Smooth muscle cell (in vitro differentiated cells): ENCODE measurements at regions not wholly inside any gene's neighbourhood (a gene's known extent, or its start where the extent isn't known, plus 50 kb on each side); places are given as distances from the start of the nearest gene placed in this dataset.

Source experiments
- DNase-seq: peaks from one replicate; lab custom pipeline; 2025; ENCODE audit not compliant: unreplicated experiment; lab: John Stamatoyannopoulos, UW
- H2AFZ ChIP-seq: fragments of 200-600 bp; sonication (generic); 2 replicates; pipeline ENCODE4 v1.6.0; 2016; ENCODE audit warnings: antibody characterized with exemption, low read depth, mild to moderate bottlenecking
- H3F3A ChIP-seq: fragments of 200-600 bp; sonication (generic); 2 replicates; pipeline ENCODE4 v1.6.0; 2017; ENCODE audit warnings: antibody characterized with exemption, low read depth
- H3K27ac ChIP-seq: fragments of 200-600 bp; sonication (generic); 2 replicates; pipeline ENCODE4 v1.5.1; 2016; ENCODE audit warnings: low read depth, mild to moderate bottlenecking
- H3K27me3 ChIP-seq: fragments of 200-600 bp; sonication (generic); 2 replicates; pipeline ENCODE4 v1.6.1; 2016; ENCODE audit warnings: low read depth, mild to moderate bottlenecking
- H3K36me3 ChIP-seq: fragments of 200-600 bp; sonication (generic); 2 replicates; pipeline ENCODE4 v1.5.1; 2016; ENCODE audit warnings: low read depth
- H3K4me1 ChIP-seq: fragments of 200-600 bp; sonication (generic); 2 replicates; pipeline ENCODE4 v1.5.1; 2016; ENCODE audit warnings: low read depth
- H3K4me2 ChIP-seq: fragments of 200-600 bp; sonication (generic); 2 replicates; pipeline ENCODE4 v1.6.0; 2016; ENCODE audit warnings: mild to moderate bottlenecking
- H3K4me3 ChIP-seq: fragments of 200-600 bp; sonication (generic); 2 replicates; pipeline ENCODE4 v1.5.1; 2016; ENCODE audit warnings: mild to moderate bottlenecking
- H3K79me2 ChIP-seq: fragments of 200-600 bp; sonication (generic); 2 replicates; pipeline ENCODE4 v1.6.0; 2016; ENCODE audit warnings: low read depth, mild to moderate bottlenecking
- H3K9ac ChIP-seq: fragments of 200-600 bp; sonication (generic); 2 replicates; pipeline ENCODE4 v1.6.0; 2016; ENCODE audit warnings: low read depth
- H3K9me3 ChIP-seq: fragments of 200-600 bp; sonication (generic); replicated peaks from 2 replicates; pipeline ENCODE4 v1.5.1; 2016; ENCODE audit warnings: low read depth
- H4K20me1 ChIP-seq: fragments of 200-600 bp; sonication (generic); 2 replicates; pipeline ENCODE4 v1.6.0; 2016; ENCODE audit warnings: low read depth
- CTCF ChIP-seq: fragments of 200-600 bp; sonication (generic); IDR thresholded peaks from 2 replicates; pipeline ENCODE4 v1.5.1; 2017; ENCODE audit warnings: borderline replicate concordance, mild to moderate bottlenecking, antibody characterized with exemption; ENCODE audit not compliant: insufficient read depth, poor library complexity, severe bottlenecking
- WGBS: methylation state at CpG from one replicate; pipeline ENCODE4 v1.1.7; 2016; ENCODE audit warnings: low lambda C conversion rate; 5-methylcytosine and 5-hydroxymethylcytosine counted together

GRCh38 chr12:70028918-70029317 lies 203.9 kb downstream of the MYRFL start:
- H3K4me2 ChIP-seq: no peak overlapping the region
- no peaks in the 10 kb centered on the region for H3K36me3 ChIP-seq
- H3K4me1 ChIP-seq: no peaks in the 10 kb centered on the region
- no peaks in the 10 kb centered on the region for H3F3A ChIP-seq
- H2AFZ ChIP-seq: no peak overlapping the region
- H4K20me1 ChIP-seq: no peaks in the 10 kb centered on the region
- TF ChIP-seq CTCF: no peak
- H3K27me3 ChIP-seq: no peaks in the 10 kb centered on the region
- H3K79me2 ChIP-seq: no peaks in the 10 kb centered on the region
- no peak overlapping the region for H3K9ac ChIP-seq
- no peaks in the 10 kb centered on the region for H3K9me3 ChIP-seq
- DNase-seq: no peak
- WGBS: 85% methylated on average over 3 of the region's 3 CpGs
- H3K27ac ChIP-seq: no peak overlapping the region
- no peak overlapping the region for H3K4me3 ChIP-seq

- H3K4me1 ChIP-seq: no peaks in the 10 kb centered on the region
- H4K20me1 ChIP-seq: no peaks in the 10 kb centered on the region
- no peak overlapping the region for H3K9ac ChIP-seq
- DNase-seq: no peak
- no peaks in the 10 kb centered on the region for H3K9me3 ChIP-seq
- H3K79me2 ChIP-seq: no peaks in the 10 kb centered on the region
- no peak overlapping the region for H3K4me2 ChIP-seq
- H2AFZ ChIP-seq: no peak overlapping the region
- 87% methylated on average over 3 of the region's 3 CpGs for WGBS
- no peaks in the 10 kb centered on the region for H3K36me3 ChIP-seq
- TF ChIP-seq CTCF: no peak
- no peaks in the 10 kb centered on the region for H3K27me3 ChIP-seq
- H3K4me3 ChIP-seq: no peak overlapping the region
- H3K27ac ChIP-seq: no peak overlapping the region
- H3F3A ChIP-seq: no peaks in the 10 kb centered on the region
These were observed 206.0 kb downstream of the MYRFL start for GRCh38 chr12:70031046-70031445.

GRCh38 chr12:70032076-70032475 lies 207.0 kb downstream of the MYRFL start:
- DNase-seq: no peak
- H3K4me3 ChIP-seq: no peak overlapping the region
- no peaks in the 10 kb centered on the region for H3K9me3 ChIP-seq
- H3K79me2 ChIP-seq: no peaks in the 10 kb centered on the region
- H3F3A ChIP-seq: no peaks in the 10 kb centered on the region
- H2AFZ ChIP-seq: no peak overlapping the region
- no peaks in the 10 kb centered on the region for H3K4me1 ChIP-seq
- H3K27me3 ChIP-seq: no peaks in the 10 kb centered on the region
- TF ChIP-seq CTCF: no peak
- H3K36me3 ChIP-seq: no peaks in the 10 kb centered on the region
- no peak overlapping the region for H3K9ac ChIP-seq
- H3K4me2 ChIP-seq: no peak overlapping the region
- H3K27ac ChIP-seq: no peak overlapping the region
- no peaks in the 10 kb centered on the region for H4K20me1 ChIP-seq

GRCh38 chr12:70033310-70033709 lies 208.3 kb downstream of the MYRFL start:
- Histone ChIP-seq H4K20me1 (no peaks in the 10 kb centered on the region), H3K27ac (no peak overlapping the region), H3F3A (no peaks in the 10 kb centered on the region), H3K36me3 (no peaks in the 10 kb centered on the region), H3K4me3 (no peak overlapping the region), H3K4me2 (no peak overlapping the region), H3K4me1 (no peaks in the 10 kb centered on the region), H3K27me3 (no peaks in the 10 kb centered on the region), H2AFZ (no peak overlapping the region), H3K9ac (no peak overlapping the region), H3K9me3 (no peaks in the 10 kb centered on the region), H3K79me2 (no peaks in the 10 kb centered on the region)
- no peak for DNase-seq
- no peak for TF ChIP-seq CTCF
- 84% methylated on average over 3 of the region's 3 CpGs for whole genome bisulfite sequencing
